ENCODE measurements at regions not wholly inside any gene's neighbourhood (a gene's known extent, or its start where the extent isn't known, plus 50 kb on each side); places are given as distances from the start of the nearest gene placed in this dataset.

DNA sequence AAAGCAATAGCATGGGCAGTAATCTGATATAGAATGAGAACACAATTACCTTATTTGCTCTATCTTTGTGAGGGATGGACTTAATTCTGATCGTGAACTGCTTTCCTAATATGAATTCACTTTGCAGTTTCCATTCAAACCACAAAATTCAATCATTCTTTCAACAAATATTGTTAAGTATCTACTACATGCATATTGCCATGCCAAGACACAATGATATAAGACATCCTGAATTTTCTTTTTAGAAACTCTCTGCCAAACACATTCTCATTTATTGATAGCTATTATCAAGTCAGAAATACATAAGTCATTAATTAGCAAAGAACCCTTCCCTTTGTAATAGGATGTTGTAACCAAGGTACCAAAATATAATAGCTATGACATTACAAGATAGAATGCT, 121.6 kb upstream of the TARS1 start:
- intact Hi-C loops (cut with micrococcal nuclease; ENCODE audit: unreplicated experiment): no loop called here
- no TSS peak for BruUV-seq (replicated peaks)
- no peaks in the 10 kb centered on the region for H3K36me3 Mint-ChIP-seq (ENCODE audit: insufficient read depth, unreplicated experiment)
- no peak overlapping the region for H3K27ac Mint-ChIP-seq (ENCODE audit: unreplicated experiment)
- no peaks in the 10 kb centered on the region for H3K4me1 Mint-ChIP-seq (ENCODE audit: low read depth, unreplicated experiment)
- CTCF ChIA-PET: no interaction called here
- no peak for DNase-seq
- TF ChIP-seq, protein P1, sequence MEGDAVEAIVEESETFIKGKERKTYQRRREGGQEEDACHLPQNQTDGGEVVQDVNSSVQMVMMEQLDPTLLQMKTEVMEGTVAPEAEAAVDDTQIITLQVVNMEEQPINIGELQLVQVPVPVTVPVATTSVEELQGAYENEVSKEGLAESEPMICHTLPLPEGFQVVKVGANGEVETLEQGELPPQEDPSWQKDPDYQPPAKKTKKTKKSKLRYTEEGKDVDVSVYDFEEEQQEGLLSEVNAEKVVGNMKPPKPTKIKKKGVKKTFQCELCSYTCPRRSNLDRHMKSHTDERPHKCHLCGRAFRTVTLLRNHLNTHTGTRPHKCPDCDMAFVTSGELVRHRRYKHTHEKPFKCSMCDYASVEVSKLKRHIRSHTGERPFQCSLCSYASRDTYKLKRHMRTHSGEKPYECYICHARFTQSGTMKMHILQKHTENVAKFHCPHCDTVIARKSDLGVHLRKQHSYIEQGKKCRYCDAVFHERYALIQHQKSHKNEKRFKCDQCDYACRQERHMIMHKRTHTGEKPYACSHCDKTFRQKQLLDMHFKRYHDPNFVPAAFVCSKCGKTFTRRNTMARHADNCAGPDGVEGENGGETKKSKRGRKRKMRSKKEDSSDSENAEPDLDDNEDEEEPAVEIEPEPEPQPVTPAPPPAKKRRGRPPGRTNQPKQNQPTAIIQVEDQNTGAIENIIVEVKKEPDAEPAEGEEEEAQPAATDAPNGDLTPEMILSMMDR (IDR thresholded peaks at IDR 0.05; ENCODE audit: unreplicated experiment): no peak
- no peaks in the 10 kb centered on the region for H3K27me3 Mint-ChIP-seq (ENCODE audit: unreplicated experiment)
- H3K9me3 Mint-ChIP-seq (ENCODE audit: low read depth, unreplicated experiment): no peaks in the 10 kb centered on the region
- H3K4me3 Mint-ChIP-seq (ENCODE audit: low read depth, unreplicated experiment): no peak overlapping the region

DNA sequence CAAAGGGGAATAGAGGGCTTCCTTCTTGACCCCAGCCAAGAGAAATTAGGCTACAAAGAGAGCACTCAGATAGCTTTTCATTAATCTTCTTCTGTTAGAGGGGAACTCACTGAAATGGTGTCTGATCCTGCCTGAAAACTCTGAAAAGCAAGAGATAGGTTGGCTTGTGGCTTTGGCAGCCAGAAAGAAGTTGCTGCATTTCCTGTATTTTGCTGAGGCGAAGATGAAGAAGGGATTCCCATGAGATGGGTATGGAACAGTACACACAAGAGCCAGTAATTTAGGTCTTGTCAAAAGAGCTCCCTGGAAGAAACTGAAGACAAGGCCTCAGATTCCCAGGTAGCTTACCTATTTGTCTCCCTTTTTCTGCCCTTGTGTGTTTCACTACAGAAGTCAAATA, 120.9 kb upstream of the TARS1 start:
- BruUV-seq (replicated peaks): no TSS peak
- H3K27me3 Mint-ChIP-seq (ENCODE audit: unreplicated experiment): no peaks in the 10 kb centered on the region
- no peak overlapping the region for H3K27ac Mint-ChIP-seq (ENCODE audit: unreplicated experiment)
- H3K36me3 Mint-ChIP-seq (ENCODE audit: insufficient read depth, unreplicated experiment): no peaks in the 10 kb centered on the region
- CTCF ChIA-PET: no interaction called here
- no peak for DNase-seq
- no peak overlapping the region for H3K4me3 Mint-ChIP-seq (ENCODE audit: low read depth, unreplicated experiment)
- intact Hi-C loops (cut with micrococcal nuclease; ENCODE audit: unreplicated experiment): no loop called here
- TF ChIP-seq, protein P1 (IDR thresholded peaks at IDR 0.05; ENCODE audit: unreplicated experiment): no peak
- no peaks in the 10 kb centered on the region for H3K4me1 Mint-ChIP-seq (ENCODE audit: low read depth, unreplicated experiment)
- H3K9me3 Mint-ChIP-seq (ENCODE audit: low read depth, unreplicated experiment): no peaks in the 10 kb centered on the region

DNA sequence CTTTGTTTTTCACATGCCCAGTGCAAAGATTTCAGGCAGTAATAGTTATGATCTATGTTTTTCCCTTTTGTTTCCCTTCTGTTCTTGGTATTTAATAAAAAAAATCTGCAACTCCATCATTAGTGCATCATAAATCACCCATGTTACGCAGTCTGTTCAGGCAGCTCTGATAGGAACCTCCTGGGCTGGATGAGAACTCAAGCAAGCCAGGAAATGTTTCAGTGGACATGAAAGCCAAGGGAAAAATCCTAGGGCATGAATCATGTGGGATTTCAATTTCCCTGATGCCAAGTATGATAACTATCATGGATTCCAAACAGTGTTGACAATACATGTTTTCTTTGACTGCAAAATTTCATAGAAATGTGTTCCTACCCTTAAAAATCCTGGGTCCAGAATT, 119.7 kb upstream of the TARS1 start:
- no peak for DNase-seq

DNA sequence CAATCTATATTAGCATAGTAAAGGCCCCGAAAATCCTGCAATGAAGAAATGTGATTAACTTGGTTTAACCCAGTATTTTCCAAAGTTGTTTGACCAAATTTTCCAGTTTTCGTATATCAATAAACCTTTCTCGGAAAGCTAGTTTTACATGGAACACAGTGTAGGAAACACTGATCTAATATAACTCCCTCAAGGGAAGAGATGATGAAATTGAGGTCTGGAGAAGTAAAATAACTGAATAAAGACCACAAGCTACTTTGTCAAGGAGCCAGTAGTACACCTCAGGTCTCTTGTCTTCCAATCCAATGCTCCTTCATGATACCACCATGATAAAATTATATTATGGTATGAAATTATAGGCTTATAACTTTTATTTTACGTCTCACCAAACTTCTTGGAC, 118.1 kb upstream of the TARS1 start:
- CTCF ChIA-PET: no interaction called here
- H3K36me3 Mint-ChIP-seq (ENCODE audit: insufficient read depth, unreplicated experiment): no peaks in the 10 kb centered on the region
- no peak overlapping the region for H3K27ac Mint-ChIP-seq (ENCODE audit: unreplicated experiment)
- no peaks in the 10 kb centered on the region for H3K9me3 Mint-ChIP-seq (ENCODE audit: low read depth, unreplicated experiment)
- H3K4me1 Mint-ChIP-seq (ENCODE audit: low read depth, unreplicated experiment): no peaks in the 10 kb centered on the region
- peaks cover 6% of the 10 kb centered on the region for H3K27me3 Mint-ChIP-seq (ENCODE audit: unreplicated experiment)
- DNase-seq: no peak
- intact Hi-C loops (cut with micrococcal nuclease; ENCODE audit: unreplicated experiment): no loop called here
- no peak overlapping the region for H3K4me3 Mint-ChIP-seq (ENCODE audit: low read depth, unreplicated experiment)
- no TSS peak for BruUV-seq (replicated peaks)
- TF ChIP-seq, protein P1 (IDR thresholded peaks at IDR 0.05; ENCODE audit: unreplicated experiment): no peak

More for the DNA sequence above, 119.7 kb upstream of the TARS1 start:
- H3K9me3 Mint-ChIP-seq (ENCODE audit: low read depth, unreplicated experiment): no peaks in the 10 kb centered on the region
- H3K27ac Mint-ChIP-seq (ENCODE audit: unreplicated experiment): no peak overlapping the region
- H3K4me1 Mint-ChIP-seq (ENCODE audit: low read depth, unreplicated experiment): no peaks in the 10 kb centered on the region
- no TSS peak for BruUV-seq (replicated peaks)
- TF ChIP-seq, protein P1 (IDR thresholded peaks at IDR 0.05; ENCODE audit: unreplicated experiment): no peak
- intact Hi-C loops (cut with micrococcal nuclease; ENCODE audit: unreplicated experiment): no loop called here
- no peak overlapping the region for H3K4me3 Mint-ChIP-seq (ENCODE audit: low read depth, unreplicated experiment)
- H3K36me3 Mint-ChIP-seq (ENCODE audit: insufficient read depth, unreplicated experiment): no peaks in the 10 kb centered on the region
- CTCF ChIA-PET: no interaction called here
- H3K27me3 Mint-ChIP-seq (ENCODE audit: unreplicated experiment): no peaks in the 10 kb centered on the region
